ENCODE measurements at regions not wholly inside any gene's neighbourhood (a gene's known extent, or its start where the extent isn't known, plus 50 kb on each side); places are given as distances from the start of the nearest gene placed in this dataset.

GRCh38 chr5:99706160-99706559, 777.4 kb upstream of the CHD1 start:
- DNase-seq (ENCODE audit: low spot score in 2 of 2) = no peak
- H3K36me3 Mint-ChIP-seq = no peaks in the 10 kb centered on the region
- ATAC-seq (ENCODE audit: low read depth) = no peak
- H3K27me3 Mint-ChIP-seq = no peaks in the 10 kb centered on the region
- H3K4me3 Mint-ChIP-seq = no peak overlapping the region
- H3K4me1 Mint-ChIP-seq = no peaks in the 10 kb centered on the region
- H3K27ac Mint-ChIP-seq = no peak overlapping the region
- peaks cover 5% of the 10 kb centered on the region for H3K9me3 Mint-ChIP-seq

GRCh38 chr5:99702565-99702964, 773.8 kb upstream of the CHD1 start:
- Mint-ChIP-seq H3K4me1 (no peaks in the 10 kb centered on the region), H3K36me3 (no peaks in the 10 kb centered on the region)
- no peak for DNase-seq (ENCODE audit: low spot score in 2 of 2)

GRCh38 chr5:99694884-99695283, 766.1 kb upstream of the CHD1 start:
- H3K4me3 Mint-ChIP-seq = no peak overlapping the region
- H3K27me3 Mint-ChIP-seq = no peaks in the 10 kb centered on the region

More at GRCh38 chr5:99702565-99702964, 773.8 kb upstream of the CHD1 start:
- H3K27ac Mint-ChIP-seq = no peak overlapping the region
- no peak for ATAC-seq (ENCODE audit: low read depth)
- H3K4me3 Mint-ChIP-seq = no peak overlapping the region
- H3K9me3 Mint-ChIP-seq = peaks cover 3% of the 10 kb centered on the region
- H3K27me3 Mint-ChIP-seq = no peaks in the 10 kb centered on the region

GRCh38 chr5:99686538-99686937, 757.7 kb upstream of the CHD1 start:
- Mint-ChIP-seq H3K27ac (no peak overlapping the region), H3K9me3 (peaks cover 6% of the 10 kb centered on the region), H3K4me3 (no peak overlapping the region), H3K27me3 (no peaks in the 10 kb centered on the region), H3K4me1 (no peaks in the 10 kb centered on the region), H3K36me3 (no peaks in the 10 kb centered on the region)
- no peak for ATAC-seq (ENCODE audit: low read depth)
- no peak for DNase-seq (ENCODE audit: low spot score in 2 of 2)

More at GRCh38 chr5:99694884-99695283, 766.1 kb upstream of the CHD1 start:
- Mint-ChIP-seq H3K4me1 (no peaks in the 10 kb centered on the region), H3K27ac (no peak overlapping the region), H3K36me3 (no peaks in the 10 kb centered on the region), H3K9me3 (peaks cover 1% of the 10 kb centered on the region)
- ATAC-seq (ENCODE audit: low read depth) (no peak), DNase-seq (ENCODE audit: low spot score in 2 of 2) (no peak)

- Mint-ChIP-seq H3K27ac (no peak overlapping the region), H3K4me1 (no peaks in the 10 kb centered on the region), H3K9me3 (peaks cover 3% of the 10 kb centered on the region), H3K27me3 (no peaks in the 10 kb centered on the region), H3K36me3 (no peaks in the 10 kb centered on the region), H3K4me3 (no peak overlapping the region)
- DNase-seq (ENCODE audit: low spot score in 2 of 2) = no peak
- ATAC-seq (ENCODE audit: low read depth) = no peak
Measured at GRCh38 chr5:99675974-99676373, 747.2 kb upstream of the CHD1 start.

GRCh38 chr5:99674101-99674500, 745.3 kb upstream of the CHD1 start:
- no peaks in the 10 kb centered on the region for H3K4me1 Mint-ChIP-seq
- H3K4me3 Mint-ChIP-seq = no peak overlapping the region
- ATAC-seq (ENCODE audit: low read depth) = no peak
- H3K36me3 Mint-ChIP-seq = no peaks in the 10 kb centered on the region
- no peaks in the 10 kb centered on the region for H3K27me3 Mint-ChIP-seq
- no peak overlapping the region for H3K27ac Mint-ChIP-seq
- DNase-seq (ENCODE audit: low spot score in 2 of 2) = no peak
- peaks cover 3% of the 10 kb centered on the region for H3K9me3 Mint-ChIP-seq

- no peaks in the 10 kb centered on the region for H3K36me3 Mint-ChIP-seq
- no peaks in the 10 kb centered on the region for H3K4me1 Mint-ChIP-seq
- ATAC-seq (ENCODE audit: low read depth) (no peak), DNase-seq (ENCODE audit: low spot score in 2 of 2) (no peak)
- H3K9me3 Mint-ChIP-seq = peaks cover 4% of the 10 kb centered on the region
- H3K27ac Mint-ChIP-seq = no peak overlapping the region
- H3K27me3 Mint-ChIP-seq = no peaks in the 10 kb centered on the region
- no peak overlapping the region for H3K4me3 Mint-ChIP-seq
Measured at GRCh38 chr5:99664972-99665371, 736.2 kb upstream of the CHD1 start.

- no peak overlapping the region for H3K27ac Mint-ChIP-seq
- H3K4me1 Mint-ChIP-seq = no peaks in the 10 kb centered on the region
- H3K27me3 Mint-ChIP-seq = no peaks in the 10 kb centered on the region
- no peaks in the 10 kb centered on the region for H3K36me3 Mint-ChIP-seq
- no peak overlapping the region for H3K4me3 Mint-ChIP-seq
- peaks cover 3% of the 10 kb centered on the region for H3K9me3 Mint-ChIP-seq
- ATAC-seq (ENCODE audit: low read depth) (no peak), DNase-seq (ENCODE audit: low spot score in 2 of 2) (no peak)
Measured at GRCh38 chr5:99651298-99651697, 722.5 kb upstream of the CHD1 start.

- no peak for DNase-seq (ENCODE audit: low spot score in 2 of 2)
- ATAC-seq (ENCODE audit: low read depth) = no peak
- no peak overlapping the region for H3K4me3 Mint-ChIP-seq
- no peaks in the 10 kb centered on the region for H3K27me3 Mint-ChIP-seq
- no peaks in the 10 kb centered on the region for H3K36me3 Mint-ChIP-seq
- H3K27ac Mint-ChIP-seq = no peak overlapping the region
- no peaks in the 10 kb centered on the region for H3K4me1 Mint-ChIP-seq
- peaks cover 4% of the 10 kb centered on the region for H3K9me3 Mint-ChIP-seq
Measured at GRCh38 chr5:99646011-99646647, 717.3 kb upstream of the CHD1 start.

- ATAC-seq (ENCODE audit: low read depth) = no peak
- H3K27me3 Mint-ChIP-seq = no peaks in the 10 kb centered on the region
- H3K9me3 Mint-ChIP-seq = peaks cover 4% of the 10 kb centered on the region
- no peaks in the 10 kb centered on the region for H3K36me3 Mint-ChIP-seq
- no peaks in the 10 kb centered on the region for H3K4me1 Mint-ChIP-seq
- no peak overlapping the region for H3K27ac Mint-ChIP-seq
- DNase-seq (ENCODE audit: low spot score in 2 of 2) = no peak
- H3K4me3 Mint-ChIP-seq = no peak overlapping the region
Measured at GRCh38 chr5:99644822-99645221, 716.0 kb upstream of the CHD1 start.

GRCh38 chr5:99640646-99641045, 711.8 kb upstream of the CHD1 start:
- DNase-seq (ENCODE audit: low spot score in 2 of 2) (no peak), ATAC-seq (ENCODE audit: low read depth) (no peak)
- Mint-ChIP-seq H3K4me1 (no peaks in the 10 kb centered on the region), H3K27ac (no peak overlapping the region), H3K4me3 (no peak overlapping the region), H3K9me3 (peaks cover 5% of the 10 kb centered on the region), H3K27me3 (no peaks in the 10 kb centered on the region), H3K36me3 (no peaks in the 10 kb centered on the region)

- peaks cover 5% of the 10 kb centered on the region for H3K9me3 Mint-ChIP-seq
- DNase-seq (ENCODE audit: low spot score in 2 of 2) (no peak), ATAC-seq (ENCODE audit: low read depth) (no peak)
- no peaks in the 10 kb centered on the region for H3K4me1 Mint-ChIP-seq
- no peaks in the 10 kb centered on the region for H3K27me3 Mint-ChIP-seq
- no peak overlapping the region for H3K27ac Mint-ChIP-seq
- H3K4me3 Mint-ChIP-seq = no peak overlapping the region
- H3K36me3 Mint-ChIP-seq = no peaks in the 10 kb centered on the region
Measured at GRCh38 chr5:99639905-99640304, 711.1 kb upstream of the CHD1 start.

- no peak overlapping the region for H3K4me3 Mint-ChIP-seq
- H3K27ac Mint-ChIP-seq = no peak overlapping the region
- ATAC-seq (ENCODE audit: low read depth) (no peak), DNase-seq (ENCODE audit: low spot score in 2 of 2) (no peak)
- H3K9me3 Mint-ChIP-seq = peaks cover 1% of the 10 kb centered on the region
- no peaks in the 10 kb centered on the region for H3K4me1 Mint-ChIP-seq
- no peaks in the 10 kb centered on the region for H3K27me3 Mint-ChIP-seq
- H3K36me3 Mint-ChIP-seq = no peaks in the 10 kb centered on the region
Measured at GRCh38 chr5:99636663-99637062, 707.9 kb upstream of the CHD1 start.

- Mint-ChIP-seq H3K4me3 (no peak overlapping the region), H3K27ac (no peak overlapping the region), H3K36me3 (no peaks in the 10 kb centered on the region), H3K27me3 (no peaks in the 10 kb centered on the region), H3K4me1 (no peaks in the 10 kb centered on the region), H3K9me3 (peaks cover 5% of the 10 kb centered on the region)
- ATAC-seq (ENCODE audit: low read depth) (no peak), DNase-seq (ENCODE audit: low spot score in 2 of 2) (no peak)
Measured at GRCh38 chr5:99621772-99622681, 693.2 kb upstream of the CHD1 start.

Measured in memory B cell (primary cell).